GM18873 (cell line): ENCODE measurements at regions not wholly inside any gene's neighbourhood (a gene's known extent, or its start where the extent isn't known, plus 50 kb on each side); places are given as distances from the start of the nearest gene placed in this dataset.

Experiments used
- ATAC-seq: cut with Tn5 transposase; IDR thresholded peaks from one replicate; pipeline ENCODE4 v1.9.1; 2021; ENCODE audit warnings: mild to moderate bottlenecking, moderate library complexity, moderate number of reproducible peaks; ENCODE audit not compliant: unreplicated experiment, low FRiP score

DNA sequence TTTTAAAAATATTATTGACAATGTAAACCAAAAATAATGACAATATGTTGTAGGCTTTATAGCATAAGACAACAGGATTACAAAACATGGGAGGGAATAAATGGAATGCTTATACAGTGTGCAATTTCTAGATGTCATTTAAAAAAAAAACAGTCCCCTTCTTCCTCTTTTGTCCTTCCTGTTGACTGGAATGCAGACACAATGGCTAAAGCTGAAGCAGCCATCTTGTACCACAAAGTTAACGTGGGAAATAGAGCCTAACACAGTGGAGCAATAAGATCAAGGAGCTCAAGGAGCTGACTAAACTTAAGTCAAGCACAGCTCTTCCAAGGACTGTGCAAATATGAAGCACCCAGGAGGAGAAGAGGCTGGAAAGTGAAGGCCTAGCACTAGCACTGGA, 208.1 kb downstream of the ARHGAP12 start:
- no peak for ATAC-seq

DNA sequence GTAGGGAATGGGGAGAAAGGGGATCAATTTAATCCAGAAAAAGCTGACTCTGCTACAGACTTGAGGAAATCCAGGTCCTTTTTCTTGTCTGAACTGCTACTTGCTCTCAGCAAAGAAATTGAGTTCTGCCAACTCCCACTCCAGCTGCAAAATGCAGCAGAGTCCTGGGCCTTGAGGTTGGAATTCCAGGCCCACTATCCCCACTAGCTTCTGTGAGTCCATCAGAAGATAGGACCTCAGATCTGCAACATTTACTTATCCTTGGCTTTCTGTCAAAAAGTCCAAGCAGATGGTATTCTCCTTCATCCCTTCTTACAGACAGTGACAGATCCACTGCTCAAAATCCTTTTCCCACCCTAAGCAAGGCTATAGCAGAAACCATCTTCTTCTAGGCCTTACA, 219.2 kb downstream of the ARHGAP12 start:
- ATAC-seq: no peak

DNA sequence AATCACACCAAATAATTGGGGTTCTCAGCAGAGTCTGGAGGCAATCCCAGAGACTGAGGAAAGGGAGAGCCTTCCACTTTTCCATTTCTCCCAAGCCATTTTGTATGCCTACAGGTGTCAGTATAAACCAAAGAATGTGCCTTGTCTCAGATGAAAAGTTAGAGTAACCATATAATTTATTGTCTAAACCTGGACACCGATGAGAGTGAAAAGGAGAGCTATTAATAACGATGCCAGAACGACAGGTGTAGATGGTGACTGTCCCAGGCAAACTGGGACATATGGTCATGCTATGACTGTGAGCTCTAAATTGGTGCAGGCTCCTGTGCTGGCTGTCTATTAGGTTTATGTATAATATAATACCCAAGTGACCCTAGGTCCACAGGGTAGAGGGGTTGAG, 219.6 kb downstream of the ARHGAP12 start:
- ATAC-seq: no peak

DNA sequence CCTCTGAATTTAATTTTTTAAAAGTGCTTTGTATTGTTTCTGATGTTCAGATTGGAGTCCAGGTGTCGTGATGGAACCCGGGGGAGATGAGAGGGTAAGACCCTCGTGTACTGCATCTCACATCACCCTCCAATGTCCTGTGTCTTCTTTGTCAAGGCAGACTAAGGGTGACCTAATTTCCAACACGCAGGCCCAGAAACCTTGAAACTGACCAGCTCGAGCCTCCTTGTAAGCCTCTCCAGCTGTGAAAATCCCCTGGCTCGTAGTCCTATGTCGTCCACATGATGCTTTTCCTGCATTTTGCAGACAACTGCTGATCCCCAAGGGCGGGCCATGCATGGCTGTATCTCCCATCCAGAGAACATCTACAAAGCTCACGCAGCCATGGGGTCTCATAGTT, 220.2 kb downstream of the ARHGAP12 start:
- no peak for ATAC-seq

DNA sequence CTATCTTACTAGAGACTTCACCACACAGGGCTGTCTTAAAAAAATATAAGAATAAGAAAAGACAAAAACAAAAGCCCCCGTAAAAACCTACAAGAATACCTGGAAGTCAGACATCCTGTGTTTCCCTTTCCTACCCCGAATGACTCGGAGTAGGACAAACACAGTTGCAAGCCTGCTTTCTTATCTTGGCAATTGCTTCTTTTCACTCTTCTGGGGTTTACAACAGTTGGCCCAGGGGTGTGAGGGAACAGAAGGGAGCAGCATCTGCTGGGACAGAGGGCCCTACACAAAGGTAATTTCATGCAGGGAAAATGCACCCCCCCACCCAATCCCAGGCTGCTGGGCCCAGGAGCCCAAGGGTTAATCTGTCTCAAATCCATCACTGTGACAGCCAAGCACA, 220.6 kb downstream of the ARHGAP12 start:
- ATAC-seq: no peak

DNA sequence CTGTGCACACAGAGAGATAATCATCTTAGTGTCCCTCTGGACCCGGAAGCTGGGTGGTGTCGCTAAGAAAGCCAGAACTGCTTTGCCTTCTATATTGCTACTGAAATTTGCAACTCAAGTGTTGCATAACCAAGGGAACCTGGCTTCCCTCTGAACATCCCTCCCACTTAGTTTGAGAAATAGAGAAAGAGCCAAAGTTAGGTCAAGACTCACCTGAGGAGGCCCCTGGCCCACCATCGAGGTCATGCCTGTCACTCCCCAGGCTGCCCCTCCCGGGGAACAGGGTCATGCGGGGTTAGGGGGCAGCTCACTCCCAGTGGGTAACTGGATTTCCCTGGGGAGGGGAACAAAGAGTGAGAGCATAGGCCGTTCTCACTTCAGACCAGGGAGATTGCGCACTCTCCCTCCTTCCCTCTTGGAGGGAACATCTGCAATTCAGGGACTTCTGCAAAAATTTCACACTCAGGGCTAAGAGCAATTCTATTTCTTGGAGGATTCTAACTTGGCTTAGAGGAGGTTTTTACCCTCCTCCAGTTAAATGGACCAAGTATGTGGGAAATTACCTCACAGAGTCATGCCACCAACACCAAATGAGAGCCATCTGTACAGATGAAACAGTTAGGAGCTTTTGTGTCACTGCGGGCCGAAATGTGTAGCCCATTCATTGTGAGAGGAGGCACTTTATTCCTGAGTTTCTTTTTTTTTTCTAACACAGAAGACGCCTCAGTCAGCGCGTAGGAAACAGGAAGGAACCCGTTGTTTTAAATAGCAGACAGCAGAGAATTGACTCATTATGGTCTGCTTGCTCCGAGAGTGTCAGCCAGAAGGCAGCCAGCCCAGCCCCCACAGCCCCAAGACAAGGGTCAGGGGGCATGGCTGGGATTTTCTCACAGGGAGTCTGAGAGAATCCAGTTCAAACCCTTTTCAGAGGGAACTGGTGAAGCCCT, 221.3 kb downstream of the ARHGAP12 start:
- peak; percentile 90 for ATAC-seq

DNA sequence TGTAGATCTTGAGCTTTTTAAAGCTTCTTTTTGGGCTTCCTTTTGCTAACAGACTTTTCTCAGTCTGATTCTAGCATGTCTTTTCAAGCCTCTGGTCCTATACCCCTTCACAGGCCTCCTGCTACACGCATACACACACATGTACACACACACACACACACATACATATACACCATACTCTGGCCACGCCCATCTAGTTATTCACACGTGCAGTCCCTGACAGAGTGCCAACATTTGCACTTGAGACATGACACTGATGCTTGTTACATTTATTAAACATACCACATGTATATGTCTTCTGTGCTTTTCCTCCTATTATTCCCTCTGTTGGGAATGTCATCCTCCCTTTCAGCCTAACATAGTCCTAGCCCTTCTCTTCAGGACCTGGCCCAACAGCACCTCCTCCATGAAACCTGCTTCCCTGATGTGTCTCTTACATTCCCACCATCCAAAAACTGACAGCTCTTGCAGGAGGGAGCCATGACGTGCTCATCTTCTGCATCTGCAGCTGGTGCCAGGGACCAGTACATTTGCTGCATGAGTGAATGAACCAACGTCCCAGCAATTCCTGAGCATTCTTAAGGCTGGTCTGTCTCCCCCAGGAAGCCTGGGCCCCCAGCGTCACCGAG, 222.1 kb downstream of the ARHGAP12 start:
- no peak for ATAC-seq

DNA sequence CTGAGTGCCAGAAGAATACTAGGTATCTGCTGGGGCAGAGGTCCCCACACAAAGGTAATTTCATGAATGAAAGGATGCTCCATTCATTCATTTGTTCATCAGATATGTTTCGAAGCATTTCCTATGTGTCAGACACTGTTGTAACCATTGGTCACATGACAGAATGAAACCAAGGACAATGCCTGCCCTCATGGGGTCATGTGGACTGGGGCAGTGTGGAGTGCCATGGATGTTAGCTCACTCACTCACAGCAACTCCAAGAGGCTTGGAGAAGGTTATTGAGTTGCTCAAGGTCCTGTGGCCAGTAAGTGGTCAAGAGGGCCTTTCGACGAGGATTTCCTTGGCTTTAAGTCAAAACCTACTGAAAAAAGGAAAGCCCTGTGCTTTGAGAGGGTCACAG, 223.5 kb downstream of the ARHGAP12 start:
- no peak for ATAC-seq

DNA sequence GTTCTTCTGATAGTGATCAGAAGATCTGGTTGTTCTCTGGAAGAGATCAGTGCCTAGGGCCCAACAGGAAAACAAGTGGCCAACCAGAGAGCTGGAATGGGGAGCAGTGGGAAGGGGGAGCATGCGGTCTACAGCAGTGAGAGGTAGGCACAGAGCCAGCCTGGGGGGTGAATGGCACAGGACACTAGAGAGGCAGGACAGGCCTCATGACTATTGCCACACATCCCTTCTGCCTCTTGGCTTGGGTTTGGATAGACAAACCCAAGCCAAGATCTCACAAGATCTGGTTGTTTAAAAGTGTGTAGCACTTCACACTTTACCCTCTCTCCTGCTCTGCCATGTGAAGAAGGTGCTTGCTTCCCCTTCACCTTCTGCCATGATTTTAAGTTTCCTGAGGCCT, 224.4 kb downstream of the ARHGAP12 start:
- no peak for ATAC-seq

DNA sequence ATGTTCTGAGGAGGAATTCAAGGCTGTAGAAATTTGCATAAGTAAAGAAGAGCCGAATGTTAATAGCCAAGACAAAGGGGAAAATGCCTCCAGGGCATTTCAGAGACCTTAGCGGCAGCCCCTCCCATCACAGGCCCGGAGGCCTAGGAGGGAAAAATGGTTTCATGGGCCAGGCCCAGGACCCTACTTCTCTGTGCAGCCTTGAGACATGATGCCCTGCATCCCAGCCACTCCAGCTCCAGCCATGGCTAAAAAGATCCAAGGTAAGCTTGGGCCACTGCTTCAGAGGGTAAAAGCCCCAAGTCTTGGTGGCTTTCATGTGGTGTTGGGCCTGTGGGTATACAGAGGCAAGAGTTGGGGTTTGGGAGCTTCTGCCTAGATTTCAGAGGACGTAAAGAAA, 225.7 kb downstream of the ARHGAP12 start:
- no peak for ATAC-seq

DNA sequence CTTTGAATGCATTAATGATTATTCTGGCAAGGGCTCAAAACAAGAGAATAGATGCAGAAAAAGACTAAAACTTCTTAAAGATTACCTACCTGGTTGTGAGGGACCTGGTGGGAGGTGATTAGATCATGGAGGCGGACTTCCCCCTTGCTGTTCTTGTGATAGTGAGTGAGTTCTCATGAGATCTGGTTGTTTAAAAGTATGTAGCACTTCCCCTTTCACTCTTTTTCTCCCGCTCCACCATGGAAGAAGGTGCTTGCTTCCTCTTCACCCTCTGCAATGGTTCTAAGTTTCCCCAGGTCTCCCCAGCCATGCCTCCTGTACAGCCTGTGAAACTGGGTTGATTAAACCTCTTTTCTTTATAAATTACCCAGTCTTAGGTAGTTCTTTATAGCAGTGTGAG, 226.6 kb downstream of the ARHGAP12 start:
- no peak for ATAC-seq

DNA sequence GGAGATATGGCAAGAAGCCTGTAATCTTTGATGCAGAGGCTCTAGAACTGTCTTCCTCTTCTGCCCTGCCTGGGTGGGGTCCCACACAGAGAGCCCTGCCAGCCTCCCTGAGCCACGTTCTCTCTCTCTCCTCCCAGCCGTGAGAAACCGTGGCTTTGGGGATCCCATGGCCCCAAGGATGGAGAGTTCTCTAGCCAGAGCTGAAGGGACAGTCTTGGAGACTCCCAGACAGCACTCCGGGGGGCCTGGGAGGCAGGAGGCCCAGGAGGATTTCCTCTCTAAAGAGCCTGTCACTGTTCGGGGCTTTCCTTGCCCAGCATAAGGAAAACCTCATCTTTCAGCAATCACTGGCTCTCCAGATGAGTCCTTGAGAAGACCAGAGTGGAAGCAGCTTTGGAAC, 227.1 kb downstream of the ARHGAP12 start:
- no peak for ATAC-seq

DNA sequence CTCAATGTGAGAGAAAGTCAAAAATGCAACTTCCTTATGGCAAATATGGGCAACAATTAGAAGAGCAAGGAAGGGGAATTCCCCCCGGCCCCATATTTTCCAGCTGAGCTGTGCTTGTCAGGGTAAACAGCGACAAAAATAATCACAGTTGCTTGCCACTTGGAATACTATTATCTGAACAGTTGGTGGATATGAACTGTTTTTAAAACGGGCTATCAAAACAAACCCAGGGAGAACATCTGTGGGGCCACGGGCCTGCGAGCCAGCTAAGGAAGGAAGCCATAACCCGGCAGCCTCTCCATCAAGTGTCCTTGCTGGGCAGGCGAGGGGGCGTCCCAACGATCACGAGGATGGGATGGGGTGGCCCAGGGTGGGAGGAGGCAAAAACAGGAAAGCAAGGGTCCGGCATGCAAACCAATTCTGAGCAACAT, 228.4 kb downstream of the ARHGAP12 start:
- no peak for ATAC-seq

DNA sequence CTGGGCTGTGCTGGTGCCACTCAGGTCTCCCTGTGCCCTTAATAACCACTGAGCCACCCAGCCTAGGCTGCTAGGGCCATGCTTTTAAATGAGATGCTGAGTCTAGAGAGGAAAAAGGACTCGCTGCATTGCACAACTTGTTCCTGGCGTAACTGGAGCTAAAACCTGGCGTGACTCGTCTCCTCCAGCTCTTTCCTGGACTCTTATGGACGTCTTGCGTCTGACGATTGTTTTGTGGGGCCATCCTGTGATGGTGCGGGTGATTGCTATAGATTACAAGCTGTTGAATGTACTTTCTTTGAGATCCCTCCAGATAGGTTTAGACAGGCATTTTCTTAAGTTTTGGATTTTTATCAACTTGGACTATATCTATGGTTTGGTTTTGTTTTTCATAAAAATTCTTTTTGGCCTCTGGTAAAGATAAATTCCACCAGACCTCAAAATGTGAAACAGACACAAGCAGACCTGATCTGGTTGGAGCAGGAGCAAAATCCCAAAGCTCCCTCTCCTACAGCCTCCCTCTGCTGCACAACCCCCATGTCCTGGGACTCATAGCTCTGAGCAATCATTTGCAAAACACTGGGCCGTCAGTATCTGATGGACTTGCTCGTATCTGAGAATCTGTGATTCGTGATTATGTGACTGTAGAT, 230.3 kb downstream of the ARHGAP12 start:
- ATAC-seq: no peak

DNA sequence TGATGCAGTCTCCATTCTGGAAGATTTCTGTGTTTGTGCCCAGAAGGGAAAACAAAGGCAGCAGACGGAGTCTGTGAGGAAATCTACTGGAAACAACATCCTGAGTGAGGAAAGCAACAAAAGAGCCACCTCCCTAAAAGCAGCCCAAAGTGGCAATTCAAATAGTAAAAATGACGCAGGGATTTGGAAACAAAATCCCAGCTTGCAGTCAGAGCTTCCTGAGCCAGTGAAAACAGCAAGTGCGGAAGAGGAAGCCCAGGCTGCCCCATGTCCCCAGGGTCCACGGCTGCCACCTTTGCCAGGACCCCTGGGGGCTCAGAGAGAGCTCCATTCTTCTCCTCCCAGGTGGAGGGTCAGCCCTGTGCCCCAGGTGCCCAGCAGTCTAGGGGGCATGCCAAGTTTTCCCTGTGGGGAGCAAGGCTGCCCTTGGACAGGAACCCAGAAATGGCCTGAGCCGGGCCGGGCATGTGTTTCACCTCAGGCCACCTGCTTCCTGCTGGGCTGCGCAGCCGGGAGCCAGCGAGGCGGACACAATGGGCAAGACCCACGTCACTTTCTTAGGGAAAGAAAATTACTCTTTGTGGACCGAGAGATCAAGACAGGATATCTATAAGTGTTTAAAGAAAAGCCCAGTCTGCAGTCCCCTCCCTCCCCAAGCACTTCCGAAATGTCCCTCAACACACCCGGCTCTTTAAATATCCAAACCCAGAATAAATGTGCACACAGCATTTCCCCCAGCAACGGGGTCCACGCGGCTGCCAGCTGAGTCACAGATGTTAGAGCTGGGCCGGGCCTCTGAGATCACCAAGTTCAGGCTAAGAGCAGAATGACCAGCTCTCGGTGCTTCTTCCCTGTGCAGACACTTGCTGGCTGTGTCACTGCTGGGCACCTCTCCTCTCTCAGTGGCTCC, 231.1 kb downstream of the ARHGAP12 start:
- ATAC-seq: no peak

DNA sequence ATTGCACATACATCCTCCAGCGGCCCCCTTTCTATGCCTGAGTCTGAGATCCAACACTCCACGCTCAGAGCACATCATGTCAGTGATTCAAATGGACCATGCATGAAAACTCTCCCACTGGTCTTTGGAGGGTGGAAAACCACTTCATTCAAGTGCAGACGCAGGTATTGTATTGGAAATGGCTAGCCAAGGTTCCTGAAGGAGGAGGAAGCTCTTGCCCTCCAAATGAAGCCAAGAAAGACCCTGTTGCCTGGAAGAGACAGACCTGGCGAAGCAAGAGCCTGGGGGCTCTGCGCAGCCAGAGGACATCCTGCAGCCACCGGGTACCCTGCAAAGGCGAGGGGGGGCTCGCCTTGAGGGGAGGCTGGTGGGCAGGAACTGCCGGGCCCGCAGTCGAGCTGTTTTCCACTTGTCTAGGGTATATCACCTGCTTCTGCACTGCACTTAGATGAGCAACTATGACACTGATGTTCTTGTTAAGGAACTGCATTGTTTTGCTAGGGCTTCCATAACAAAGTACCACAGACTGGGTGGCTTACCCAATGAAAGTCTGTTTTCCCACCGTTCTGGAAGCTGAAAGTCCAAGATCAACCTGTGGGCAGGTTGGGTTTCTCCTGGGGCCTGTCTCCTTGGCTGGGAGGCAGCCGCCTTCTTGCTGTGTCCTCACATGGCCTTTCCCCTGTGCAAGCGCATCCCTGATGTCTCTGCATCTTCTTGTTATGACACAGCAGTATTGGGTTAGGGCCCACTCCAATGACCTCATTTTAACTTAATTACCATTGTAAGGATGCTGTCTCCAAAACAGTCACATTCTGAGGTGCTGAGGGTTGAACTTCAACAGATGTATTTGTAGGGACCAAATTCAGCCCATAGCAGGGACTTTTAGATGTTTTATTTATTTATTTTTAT, 233.4 kb downstream of the ARHGAP12 start:
- no peak for ATAC-seq

DNA sequence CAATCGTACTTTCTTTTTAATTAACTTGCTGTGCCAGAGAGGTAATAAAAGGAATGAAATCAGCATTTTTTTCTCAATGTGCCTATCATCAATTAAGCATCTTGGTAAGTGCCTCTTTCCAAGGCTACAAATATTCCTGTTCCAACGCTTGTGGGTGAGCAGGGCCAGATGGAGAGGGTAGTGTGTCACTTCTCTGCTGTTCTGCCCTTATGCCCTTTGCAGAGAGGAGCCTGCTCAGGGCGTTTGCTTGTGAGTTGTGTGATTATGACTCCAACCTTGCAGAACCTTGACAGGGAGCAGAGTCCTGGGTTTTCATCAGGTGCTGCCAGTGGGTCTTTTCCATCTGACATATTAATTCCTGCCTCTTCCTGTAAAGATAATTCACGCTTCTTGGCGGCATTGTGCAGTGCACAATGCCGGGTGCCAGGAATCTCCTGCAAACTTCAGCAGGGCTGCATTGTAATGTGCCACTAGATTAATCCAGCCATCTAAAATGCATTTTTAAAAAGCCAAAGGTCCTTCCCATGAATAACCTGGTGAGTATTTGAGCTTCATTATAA, 234.4 kb downstream of the ARHGAP12 start:
- ATAC-seq: no peak

DNA sequence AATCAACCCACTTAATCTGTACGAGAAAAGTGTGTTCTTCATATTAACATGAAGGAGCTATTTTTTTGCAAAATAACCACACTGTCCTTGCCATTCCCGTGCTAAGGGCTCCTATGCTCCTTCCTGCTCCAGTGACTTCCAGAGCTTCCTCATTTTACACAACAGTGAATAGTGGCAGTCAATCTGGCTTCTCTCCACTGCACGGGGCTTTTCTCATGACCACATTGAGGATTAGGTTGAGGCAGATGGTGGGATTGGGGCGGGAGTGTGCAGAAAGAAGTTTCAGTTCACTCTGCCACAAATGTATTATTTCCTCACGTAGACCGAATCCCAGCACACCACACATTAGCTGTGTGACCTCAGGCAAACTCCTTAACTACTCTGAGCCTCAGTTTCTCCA, 235.1 kb downstream of the ARHGAP12 start:
- ATAC-seq: no peak

DNA sequence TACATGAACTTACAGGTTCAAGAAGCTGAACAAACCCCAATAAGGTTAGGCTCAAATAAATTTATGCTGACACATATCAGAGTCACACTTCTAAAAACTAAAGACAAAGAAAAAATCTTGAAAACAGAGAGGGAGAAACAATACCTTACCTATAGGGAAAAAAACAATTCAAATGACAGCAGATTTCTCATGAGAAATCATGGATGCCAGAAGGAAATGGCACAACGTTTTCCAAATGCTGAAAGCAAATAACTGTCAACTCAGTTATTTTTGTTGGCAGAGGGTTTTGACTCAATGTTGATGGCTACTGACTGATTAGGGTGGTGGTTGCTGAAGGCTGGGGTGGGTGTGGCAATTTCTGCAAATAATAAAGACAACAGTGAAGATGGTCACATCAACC, 239.4 kb downstream of the ARHGAP12 start:
- no peak for ATAC-seq
